ENCODE measurements at regions not wholly inside any gene's neighbourhood (a gene's known extent, or its start where the extent isn't known, plus 50 kb on each side); places are given as distances from the start of the nearest gene placed in this dataset.

DNA sequence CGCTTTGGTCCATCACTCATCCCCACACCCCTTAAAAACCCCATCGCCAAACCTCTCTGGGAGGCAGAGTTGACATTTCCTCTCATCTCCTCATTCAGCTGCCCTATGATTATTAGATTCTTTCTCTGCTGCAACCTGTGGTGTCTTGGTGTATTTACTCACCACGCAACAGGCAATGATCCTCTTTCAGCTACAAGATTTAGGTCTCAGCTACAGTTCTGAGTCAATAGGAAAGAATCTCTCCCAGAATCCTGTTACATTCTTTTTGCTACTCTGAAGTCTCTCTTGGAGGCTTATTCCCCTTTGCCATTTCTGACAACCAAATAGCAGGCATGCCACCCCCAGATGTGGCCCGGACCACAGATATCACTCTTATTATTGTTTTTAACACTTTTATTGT is 468.3 kb upstream of the GYPC start:
- Histone ChIP-seq H3K4me3 (no peak overlapping the region), H3K4me1 (ENCODE audit: insufficient read depth) (no peaks in the 10 kb centered on the region), H3K79me2 (replicated peaks; ENCODE audit: insufficient read depth) (no peaks in the 10 kb centered on the region), H2AFZ (no peak overlapping the region), H4K20me1 (replicated peaks; ENCODE audit: insufficient read depth) (no peaks in the 10 kb centered on the region), H3F3A (replicated peaks; ENCODE audit: low read depth) (no peaks in the 10 kb centered on the region), H3K36me3 (ENCODE audit: insufficient read depth) (no peaks in the 10 kb centered on the region), H3K27me3 (ENCODE audit: insufficient read depth) (no peaks in the 10 kb centered on the region), H3K27ac (ENCODE audit: low read depth) (no peak overlapping the region), H3K4me2 (no peak overlapping the region), H3K9me2 (ENCODE audit: insufficient read depth) (no peaks in the 10 kb centered on the region)
- Mint-ChIP-seq H3K27ac (no peak overlapping the region), H3K9me3 (no peaks in the 10 kb centered on the region), H3K27me3 (ENCODE audit: insufficient read depth, low read depth, poor library complexity) (no peaks in the 10 kb centered on the region), H3K4me1 (no peaks in the 10 kb centered on the region), H3K4me3 (no peak overlapping the region), H3K36me3 (ENCODE audit: low read depth) (no peaks in the 10 kb centered on the region)
- ATAC-seq (no peak), DNase-seq (ENCODE audit: low spot score) (no peak)
- TF ChIP-seq EZH2 (IDR thresholded peaks at IDR 0.05; ENCODE audit: low read depth, unreplicated experiment) (no peak), ZNF331 (CRISPR knock-in tag; IDR thresholded peaks at IDR 0.05; ENCODE audit: low read depth) (no peak), NANOG (IDR thresholded peaks at IDR 0.05; ENCODE audit: borderline replicate concordance) (no peak), CREB1 (CRISPR knock-in tag; IDR thresholded peaks at IDR 0.05; ENCODE audit: low read depth) (no peak), EZH2phosphoT487 (IDR thresholded peaks at IDR 0.05; ENCODE audit: unreplicated experiment) (no peak), ZNF114 (CRISPR knock-in tag; IDR thresholded peaks at IDR 0.05) (no peak), POLR2AphosphoS5 (IDR thresholded peaks at IDR 0.05; ENCODE audit: low read depth) (no peak), JUNB (IDR thresholded peaks at IDR 0.05; ENCODE audit: unreplicated experiment) (no peak), STAT1 (IDR thresholded peaks at IDR 0.05; ENCODE audit: unreplicated experiment) (no peak)
- TF ChIP-seq, protein P1, sequence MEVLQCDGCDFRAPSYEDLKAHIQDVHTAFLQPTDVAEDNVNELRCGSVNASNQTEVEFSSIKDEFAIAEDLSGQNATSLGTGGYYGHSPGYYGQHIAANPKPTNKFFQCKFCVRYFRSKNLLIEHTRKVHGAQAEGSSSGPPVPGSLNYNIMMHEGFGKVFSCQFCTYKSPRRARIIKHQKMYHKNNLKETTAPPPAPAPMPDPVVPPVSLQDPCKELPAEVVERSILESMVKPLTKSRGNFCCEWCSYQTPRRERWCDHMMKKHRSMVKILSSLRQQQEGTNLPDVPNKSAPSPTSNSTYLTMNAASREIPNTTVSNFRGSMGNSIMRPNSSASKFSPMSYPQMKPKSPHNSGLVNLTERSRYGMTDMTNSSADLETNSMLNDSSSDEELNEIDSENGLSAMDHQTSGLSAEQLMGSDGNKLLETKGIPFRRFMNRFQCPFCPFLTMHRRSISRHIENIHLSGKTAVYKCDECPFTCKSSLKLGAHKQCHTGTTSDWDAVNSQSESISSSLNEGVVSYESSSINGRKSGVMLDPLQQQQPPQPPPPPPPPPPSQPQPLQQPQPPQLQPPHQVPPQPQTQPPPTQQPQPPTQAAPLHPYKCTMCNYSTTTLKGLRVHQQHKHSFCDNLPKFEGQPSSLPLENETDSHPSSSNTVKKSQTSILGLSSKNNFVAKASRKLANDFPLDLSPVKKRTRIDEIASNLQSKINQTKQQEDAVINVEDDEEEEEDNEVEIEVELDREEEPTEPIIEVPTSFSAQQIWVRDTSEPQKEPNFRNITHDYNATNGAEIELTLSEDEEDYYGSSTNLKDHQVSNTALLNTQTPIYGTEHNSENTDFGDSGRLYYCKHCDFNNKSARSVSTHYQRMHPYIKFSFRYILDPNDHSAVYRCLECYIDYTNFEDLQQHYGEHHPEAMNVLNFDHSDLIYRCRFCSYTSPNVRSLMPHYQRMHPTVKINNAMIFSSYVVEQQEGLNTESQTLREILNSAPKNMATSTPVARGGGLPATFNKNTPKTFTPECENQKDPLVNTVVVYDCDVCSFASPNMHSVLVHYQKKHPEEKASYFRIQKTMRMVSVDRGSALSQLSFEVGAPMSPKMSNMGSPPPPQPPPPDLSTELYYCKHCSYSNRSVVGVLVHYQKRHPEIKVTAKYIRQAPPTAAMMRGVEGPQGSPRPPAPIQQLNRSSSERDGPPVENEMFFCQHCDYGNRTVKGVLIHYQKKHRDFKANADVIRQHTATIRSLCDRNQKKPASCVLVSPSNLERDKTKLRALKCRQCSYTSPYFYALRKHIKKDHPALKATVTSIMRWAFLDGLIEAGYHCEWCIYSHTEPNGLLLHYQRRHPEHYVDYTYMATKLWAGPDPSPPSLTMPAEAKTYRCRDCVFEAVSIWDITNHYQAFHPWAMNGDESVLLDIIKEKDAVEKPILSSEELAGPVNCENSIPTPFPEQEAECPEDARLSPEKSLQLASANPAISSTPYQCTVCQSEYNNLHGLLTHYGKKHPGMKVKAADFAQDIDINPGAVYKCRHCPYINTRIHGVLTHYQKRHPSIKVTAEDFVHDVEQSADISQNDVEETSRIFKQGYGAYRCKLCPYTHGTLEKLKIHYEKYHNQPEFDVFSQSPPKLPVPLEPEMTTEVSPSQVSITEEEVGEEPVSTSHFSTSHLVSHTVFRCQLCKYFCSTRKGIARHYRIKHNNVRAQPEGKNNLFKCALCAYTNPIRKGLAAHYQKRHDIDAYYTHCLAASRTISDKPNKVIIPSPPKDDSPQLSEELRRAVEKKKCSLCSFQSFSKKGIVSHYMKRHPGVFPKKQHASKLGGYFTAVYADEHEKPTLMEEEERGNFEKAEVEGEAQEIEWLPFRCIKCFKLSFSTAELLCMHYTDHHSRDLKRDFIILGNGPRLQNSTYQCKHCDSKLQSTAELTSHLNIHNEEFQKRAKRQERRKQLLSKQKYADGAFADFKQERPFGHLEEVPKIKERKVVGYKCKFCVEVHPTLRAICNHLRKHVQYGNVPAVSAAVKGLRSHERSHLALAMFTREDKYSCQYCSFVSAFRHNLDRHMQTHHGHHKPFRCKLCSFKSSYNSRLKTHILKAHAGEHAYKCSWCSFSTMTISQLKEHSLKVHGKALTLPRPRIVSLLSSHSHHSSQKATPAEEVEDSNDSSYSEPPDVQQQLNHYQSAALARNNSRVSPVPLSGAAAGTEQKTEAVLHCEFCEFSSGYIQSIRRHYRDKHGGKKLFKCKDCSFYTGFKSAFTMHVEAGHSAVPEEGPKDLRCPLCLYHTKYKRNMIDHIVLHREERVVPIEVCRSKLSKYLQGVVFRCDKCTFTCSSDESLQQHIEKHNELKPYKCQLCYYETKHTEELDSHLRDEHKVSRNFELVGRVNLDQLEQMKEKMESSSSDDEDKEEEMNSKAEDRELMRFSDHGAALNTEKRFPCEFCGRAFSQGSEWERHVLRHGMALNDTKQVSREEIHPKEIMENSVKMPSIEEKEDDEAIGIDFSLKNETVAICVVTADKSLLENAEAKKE (CRISPR knock-in tag; IDR thresholded peaks at IDR 0.05), result no peak
- TF ChIP-seq, protein P2, sequence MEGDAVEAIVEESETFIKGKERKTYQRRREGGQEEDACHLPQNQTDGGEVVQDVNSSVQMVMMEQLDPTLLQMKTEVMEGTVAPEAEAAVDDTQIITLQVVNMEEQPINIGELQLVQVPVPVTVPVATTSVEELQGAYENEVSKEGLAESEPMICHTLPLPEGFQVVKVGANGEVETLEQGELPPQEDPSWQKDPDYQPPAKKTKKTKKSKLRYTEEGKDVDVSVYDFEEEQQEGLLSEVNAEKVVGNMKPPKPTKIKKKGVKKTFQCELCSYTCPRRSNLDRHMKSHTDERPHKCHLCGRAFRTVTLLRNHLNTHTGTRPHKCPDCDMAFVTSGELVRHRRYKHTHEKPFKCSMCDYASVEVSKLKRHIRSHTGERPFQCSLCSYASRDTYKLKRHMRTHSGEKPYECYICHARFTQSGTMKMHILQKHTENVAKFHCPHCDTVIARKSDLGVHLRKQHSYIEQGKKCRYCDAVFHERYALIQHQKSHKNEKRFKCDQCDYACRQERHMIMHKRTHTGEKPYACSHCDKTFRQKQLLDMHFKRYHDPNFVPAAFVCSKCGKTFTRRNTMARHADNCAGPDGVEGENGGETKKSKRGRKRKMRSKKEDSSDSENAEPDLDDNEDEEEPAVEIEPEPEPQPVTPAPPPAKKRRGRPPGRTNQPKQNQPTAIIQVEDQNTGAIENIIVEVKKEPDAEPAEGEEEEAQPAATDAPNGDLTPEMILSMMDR (conservative IDR thresholded peaks at IDR 0.05; ENCODE audit: low read depth in 2 of 2), result no peak
- TF ChIP-seq, protein P3, sequence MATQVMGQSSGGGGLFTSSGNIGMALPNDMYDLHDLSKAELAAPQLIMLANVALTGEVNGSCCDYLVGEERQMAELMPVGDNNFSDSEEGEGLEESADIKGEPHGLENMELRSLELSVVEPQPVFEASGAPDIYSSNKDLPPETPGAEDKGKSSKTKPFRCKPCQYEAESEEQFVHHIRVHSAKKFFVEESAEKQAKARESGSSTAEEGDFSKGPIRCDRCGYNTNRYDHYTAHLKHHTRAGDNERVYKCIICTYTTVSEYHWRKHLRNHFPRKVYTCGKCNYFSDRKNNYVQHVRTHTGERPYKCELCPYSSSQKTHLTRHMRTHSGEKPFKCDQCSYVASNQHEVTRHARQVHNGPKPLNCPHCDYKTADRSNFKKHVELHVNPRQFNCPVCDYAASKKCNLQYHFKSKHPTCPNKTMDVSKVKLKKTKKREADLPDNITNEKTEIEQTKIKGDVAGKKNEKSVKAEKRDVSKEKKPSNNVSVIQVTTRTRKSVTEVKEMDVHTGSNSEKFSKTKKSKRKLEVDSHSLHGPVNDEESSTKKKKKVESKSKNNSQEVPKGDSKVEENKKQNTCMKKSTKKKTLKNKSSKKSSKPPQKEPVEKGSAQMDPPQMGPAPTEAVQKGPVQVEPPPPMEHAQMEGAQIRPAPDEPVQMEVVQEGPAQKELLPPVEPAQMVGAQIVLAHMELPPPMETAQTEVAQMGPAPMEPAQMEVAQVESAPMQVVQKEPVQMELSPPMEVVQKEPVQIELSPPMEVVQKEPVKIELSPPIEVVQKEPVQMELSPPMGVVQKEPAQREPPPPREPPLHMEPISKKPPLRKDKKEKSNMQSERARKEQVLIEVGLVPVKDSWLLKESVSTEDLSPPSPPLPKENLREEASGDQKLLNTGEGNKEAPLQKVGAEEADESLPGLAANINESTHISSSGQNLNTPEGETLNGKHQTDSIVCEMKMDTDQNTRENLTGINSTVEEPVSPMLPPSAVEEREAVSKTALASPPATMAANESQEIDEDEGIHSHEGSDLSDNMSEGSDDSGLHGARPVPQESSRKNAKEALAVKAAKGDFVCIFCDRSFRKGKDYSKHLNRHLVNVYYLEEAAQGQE (IDR thresholded peaks at IDR 0.05; ENCODE audit: unreplicated experiment), result no peak
- TF ChIP-seq, protein P4, sequence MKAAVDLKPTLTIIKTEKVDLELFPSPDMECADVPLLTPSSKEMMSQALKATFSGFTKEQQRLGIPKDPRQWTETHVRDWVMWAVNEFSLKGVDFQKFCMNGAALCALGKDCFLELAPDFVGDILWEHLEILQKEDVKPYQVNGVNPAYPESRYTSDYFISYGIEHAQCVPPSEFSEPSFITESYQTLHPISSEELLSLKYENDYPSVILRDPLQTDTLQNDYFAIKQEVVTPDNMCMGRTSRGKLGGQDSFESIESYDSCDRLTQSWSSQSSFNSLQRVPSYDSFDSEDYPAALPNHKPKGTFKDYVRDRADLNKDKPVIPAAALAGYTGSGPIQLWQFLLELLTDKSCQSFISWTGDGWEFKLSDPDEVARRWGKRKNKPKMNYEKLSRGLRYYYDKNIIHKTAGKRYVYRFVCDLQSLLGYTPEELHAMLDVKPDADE (IDR thresholded peaks at IDR 0.05), result no peak
